GM19463 (cell line): ENCODE measurements at regions not wholly inside any gene's neighbourhood (a gene's known extent, or its start where the extent isn't known, plus 50 kb on each side); places are given as distances from the start of the nearest gene placed in this dataset.
"Not testable (repeated sequence)": the region's sequence is repeated elsewhere in the genome, so short reads cannot be mapped to it uniquely, and the experiment has no call there.

Experiments
- ATAC-seq: cut with Tn5 transposase; IDR thresholded peaks from one replicate; pipeline ENCODE4 v1.9.1; 2021; ENCODE audit warnings: mild to moderate bottlenecking, moderate library complexity; ENCODE audit not compliant: unreplicated experiment

DNA sequence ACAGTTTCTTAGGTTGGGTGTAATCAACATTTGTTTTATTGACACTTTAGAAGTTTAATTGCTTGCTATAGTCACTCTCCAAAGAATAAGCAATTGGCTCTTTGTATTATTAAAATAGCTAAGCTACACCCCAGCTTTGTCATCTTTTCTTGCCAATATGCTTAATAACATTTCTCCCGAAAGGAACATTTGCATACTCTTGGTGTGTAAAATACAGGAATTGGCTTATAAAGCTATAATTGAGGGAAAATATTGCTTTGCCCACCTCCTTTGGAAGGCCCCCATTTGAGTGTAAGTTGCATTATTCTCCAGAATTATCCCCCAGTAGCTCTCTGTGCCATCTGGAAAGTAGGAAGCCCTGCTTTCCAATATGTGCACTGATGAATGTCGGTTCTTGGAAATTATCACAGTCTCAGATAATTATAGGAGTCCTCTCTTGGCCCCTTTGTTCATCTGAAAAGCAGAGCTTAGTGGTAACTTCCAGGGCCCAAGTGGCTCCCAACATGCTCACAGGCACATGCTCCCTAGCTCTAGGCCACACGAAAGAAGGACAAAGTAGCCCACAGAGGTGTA is 92.4 kb upstream of the B3GAT2 start:
- ATAC-seq, result no peak

DNA sequence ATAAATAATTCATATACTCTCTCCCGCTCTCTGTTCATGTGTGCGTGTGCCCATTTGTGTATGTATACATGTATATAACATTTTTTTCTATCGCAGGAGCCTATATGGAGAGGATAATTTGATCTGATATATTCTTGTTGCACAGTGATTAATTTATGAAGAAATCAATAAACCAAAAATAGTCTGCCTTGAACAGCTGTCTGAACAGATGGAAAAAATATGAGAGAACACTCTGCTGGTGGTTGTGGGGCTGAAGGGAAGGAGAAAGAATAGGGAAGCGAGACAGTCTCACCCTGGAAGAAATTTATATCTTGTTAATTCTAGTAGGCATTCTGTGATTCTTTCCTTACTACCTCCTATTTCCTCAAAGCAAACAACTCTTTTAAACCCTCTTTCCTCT is 96.6 kb upstream of the B3GAT2 start:
- ATAC-seq, result no peak

DNA sequence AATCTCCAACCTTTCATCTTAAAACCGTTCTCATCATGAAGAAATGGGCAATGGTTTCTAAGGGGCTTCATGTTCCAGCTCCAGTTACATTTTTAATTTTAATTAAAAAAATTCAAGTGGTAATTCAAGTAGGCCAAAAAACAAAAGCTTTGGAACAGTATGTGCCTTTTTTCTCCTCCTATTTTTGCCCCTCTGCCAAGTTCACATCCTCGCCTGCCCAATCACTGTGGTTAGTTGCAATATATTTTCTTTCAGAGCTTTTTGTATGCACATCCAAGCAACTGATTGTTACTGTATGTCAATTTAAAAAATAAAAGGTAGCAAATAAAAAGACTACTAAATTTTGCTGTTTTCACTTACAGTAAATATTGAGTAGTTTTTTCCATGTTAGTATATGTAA is 99.8 kb upstream of the B3GAT2 start:
- no peak for ATAC-seq

DNA sequence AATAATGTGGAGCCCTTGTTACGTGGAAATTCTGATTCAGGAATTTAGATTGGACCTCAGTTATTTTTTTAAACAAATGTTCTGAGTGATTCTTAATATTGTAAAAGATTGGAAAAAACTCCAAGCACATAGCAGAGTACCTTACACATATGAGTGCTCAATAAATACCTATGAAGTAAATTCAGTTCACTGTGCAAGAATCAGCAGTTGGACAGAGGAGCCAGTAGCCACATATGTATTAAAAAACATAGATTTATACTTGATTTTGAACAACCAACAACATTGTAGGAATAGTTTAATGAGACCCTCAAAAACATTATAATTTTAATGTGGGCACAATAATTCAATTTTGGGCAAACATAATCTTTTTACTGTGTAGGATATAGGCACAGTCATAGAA is 109.3 kb upstream of the B3GAT2 start:
- no peak for ATAC-seq

DNA sequence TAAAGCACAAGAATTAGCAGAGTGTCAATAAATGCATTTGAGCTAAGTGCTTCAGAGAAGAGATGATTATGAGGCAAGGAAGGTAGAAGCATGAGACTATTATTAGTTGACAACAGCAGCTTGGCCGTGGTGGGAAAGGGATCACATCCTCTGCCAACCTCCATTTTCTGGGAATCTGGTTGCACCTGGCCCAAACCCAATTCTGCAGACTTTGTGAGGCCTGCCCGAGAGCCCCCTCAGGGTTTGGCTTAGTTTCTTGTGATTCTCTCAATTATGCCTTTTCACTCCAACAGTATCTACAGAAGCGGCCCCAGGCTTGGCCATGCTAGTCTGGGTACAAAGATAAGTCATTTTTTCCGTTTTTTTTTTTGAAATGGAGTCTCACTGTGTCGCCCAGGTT is 111.0 kb upstream of the B3GAT2 start:
- no peak for ATAC-seq

DNA sequence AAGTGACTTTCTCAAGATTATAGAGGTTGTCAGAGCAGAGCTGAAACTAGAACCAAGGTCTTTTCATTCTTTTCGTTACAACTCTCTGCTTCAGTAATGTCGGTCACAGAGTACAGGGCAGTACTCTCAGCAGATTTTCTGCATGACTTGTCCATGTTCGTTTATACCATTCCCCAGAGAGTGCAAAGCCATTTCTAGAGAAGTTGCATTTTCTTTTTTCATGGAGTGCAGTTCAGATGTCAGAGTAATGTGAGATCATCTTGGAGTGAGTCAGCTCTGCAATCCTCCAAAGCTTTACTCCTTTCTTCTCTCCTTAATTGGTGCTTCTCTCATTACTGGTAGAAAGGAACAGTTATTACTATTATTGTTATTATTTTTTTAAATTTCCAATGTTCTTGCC is 115.6 kb upstream of the B3GAT2 start:
- ATAC-seq, result no peak

DNA sequence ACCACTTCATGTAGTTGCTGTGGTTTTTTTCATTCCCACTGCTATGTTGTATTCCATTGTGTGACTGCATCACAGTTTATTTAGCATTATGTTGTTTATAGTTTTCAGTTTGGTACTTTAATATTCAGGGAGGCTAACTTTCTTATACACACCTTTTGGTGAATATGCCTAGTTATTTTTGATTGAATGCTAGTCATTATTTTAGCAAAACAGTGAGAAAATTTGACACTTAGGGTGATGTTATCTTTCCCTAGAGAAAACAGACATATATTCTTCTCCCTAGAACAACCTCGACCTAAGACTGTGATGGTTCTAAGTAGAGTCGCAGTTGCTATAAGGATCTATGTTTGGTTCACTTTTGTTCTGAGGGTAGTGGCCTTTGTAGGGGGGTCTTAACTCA is 120.8 kb upstream of the B3GAT2 start:
- no peak for ATAC-seq

DNA sequence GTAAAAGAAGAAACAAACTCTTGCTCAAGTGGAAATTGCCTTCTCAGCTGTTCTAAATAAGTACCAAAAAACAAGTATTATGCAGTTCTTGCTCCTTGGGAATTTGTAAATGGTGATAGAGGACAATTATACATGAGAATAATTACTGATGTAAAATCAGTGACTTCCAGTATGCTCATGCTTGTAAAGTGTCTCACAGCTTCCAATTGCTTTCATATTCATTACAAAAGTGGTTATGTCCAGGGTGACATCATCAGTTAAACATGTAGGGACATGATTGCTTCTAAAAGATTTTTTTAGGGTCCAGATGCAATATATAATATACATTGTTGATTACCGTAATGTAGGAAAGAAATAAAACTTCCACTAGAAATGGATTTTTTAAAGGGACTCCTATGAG is 122.8 kb upstream of the B3GAT2 start:
- ATAC-seq, result no peak

DNA sequence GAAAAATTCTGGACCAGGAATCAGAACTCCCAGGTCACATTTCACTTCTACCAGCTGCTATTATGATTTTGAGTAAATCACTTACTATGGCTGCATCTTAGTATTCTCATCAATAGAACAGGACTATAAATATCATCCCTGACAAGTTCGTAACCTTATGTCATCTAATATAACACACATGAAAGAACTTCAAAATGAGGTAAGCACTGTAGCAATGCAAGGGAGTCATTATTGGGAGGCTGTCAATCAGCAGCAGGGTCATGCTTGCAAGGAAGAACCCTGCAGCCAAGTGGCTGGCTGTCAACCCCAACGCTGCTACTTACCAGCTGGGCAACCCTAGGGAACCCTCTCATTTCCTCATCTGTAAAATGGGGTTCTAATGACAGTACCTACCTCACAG is 123.3 kb upstream of the B3GAT2 start:
- no peak for ATAC-seq

DNA sequence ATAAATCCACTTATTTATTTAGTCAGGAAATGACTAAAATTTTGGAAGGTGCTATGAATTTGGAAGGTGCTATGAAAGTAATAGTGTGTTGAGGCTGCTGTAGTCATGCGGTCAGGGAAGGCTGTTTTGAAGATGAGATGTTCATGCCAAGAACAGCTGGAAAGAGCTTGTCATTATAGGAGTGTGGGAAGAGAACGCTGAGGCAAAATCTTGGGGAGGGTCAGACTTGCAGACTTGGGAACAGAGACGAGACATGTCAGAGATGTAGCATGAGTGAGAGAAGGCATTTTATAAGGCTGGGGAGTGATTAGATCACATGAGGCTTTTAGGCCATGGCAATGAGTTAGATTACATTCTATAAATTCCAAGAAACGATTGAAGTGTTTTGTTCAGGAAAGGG is 124.0 kb upstream of the B3GAT2 start:
- ATAC-seq, result no peak

DNA sequence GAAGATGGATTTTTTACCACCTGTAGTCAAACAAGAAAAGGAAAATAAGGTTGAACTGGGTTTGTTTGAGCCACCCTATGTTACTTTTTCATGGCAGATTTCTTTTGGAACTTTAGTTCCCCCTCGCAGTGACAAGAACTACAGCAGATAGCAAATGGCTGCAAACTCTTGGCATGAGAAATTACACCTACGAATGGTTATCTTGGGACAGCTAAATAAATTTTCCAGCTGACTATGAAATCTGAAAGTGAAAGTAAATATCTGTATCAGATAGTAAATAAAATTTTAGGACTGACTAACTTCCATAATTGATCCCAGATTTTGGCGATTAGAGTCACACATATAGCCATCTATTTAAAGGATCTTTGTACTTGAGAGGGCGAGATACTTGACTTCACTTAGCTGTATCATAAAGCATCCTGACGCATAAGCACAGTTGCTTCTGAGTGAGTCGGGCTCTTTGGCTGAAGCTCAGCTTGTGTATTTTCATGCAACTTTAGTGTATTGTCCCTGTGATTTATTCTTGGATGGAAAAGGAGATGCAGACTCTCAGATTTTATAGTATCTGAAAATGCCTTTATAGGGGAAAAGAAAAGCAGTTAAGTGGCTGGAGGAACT is 125.3 kb upstream of the B3GAT2 start:
- no peak for ATAC-seq

DNA sequence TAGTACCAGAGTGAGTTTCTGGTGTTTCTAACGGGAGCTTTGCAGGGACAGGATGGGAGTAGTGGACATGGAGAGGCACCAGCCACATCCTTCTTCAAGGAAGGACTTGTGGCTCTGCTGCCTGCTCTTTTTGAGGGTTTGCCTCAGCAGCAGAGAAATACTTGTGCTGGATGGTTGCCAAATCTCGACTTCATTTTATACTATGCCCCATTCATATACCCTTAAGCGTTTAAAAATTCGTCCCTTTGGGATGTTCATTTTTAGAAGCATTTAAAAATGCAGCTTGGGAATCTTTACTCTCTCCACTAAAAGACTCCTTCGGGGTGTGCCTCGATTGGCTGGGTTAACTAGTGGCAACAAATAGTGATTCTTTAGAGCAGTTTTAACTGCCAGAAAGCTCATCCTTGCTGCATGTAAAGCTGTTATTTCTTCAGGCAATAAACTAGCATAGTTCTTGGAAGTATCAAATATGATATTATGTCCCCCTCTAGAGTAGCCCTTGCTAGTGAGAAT is 126.5 kb upstream of the B3GAT2 start:
- ATAC-seq, result no peak

DNA sequence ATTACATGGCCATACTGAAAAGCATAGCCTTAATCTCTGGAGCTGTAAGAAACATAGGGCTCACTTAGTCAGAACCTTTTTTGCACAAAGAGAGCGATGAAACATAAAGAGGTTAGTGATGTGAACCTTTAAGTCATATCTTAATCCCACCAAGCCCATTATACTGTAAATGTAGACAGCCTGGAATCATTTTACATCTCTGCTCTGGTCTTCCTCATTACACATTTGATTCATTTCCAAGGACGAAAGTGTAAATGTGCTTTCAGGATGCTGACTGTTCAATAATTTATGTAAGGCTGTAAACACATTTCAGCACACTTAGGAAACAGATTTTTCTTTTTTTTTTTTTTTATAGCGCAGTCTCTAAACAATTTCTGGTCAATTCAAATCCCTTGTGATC is 131.3 kb upstream of the B3GAT2 start:
- no peak for ATAC-seq

DNA sequence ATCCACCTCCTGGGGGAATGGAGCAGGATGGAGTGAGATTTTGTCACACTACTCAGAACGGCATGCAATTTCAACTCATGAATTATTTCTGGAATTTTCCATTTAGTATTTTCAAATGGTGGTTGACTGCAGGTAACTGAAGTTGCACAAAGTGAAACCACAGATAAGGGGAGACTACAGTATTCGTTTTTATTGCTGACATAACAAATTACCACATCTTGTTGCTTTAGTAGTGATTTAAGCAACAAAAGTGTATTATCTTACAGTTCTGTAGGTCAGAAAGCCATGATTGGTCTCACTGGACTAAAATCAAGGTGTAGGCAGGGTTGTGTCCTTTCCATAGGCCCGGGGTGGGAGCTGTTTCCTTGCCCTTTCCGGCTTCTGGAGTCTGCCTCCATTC is 133.4 kb upstream of the B3GAT2 start:
- ATAC-seq, result no peak

DNA sequence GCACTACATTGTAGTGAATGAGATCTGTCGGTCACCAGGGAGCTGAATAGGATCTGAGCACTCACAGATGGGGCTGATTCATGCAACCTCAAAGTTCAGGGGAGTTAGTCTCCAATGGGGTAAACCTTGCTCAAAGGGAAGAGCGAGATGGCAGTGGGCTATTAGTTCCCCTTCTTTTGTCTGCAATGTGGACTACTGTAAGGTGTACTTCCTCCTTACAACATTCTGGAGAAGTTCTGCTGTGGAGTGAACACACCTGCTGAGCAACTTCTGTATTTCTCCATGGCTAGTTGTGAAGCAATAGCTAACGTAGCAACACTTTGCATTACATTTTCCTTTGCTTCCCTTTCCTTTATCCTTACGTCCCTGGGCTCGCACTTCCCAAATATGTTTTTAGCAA is 134.3 kb upstream of the B3GAT2 start:
- ATAC-seq, result no peak

DNA sequence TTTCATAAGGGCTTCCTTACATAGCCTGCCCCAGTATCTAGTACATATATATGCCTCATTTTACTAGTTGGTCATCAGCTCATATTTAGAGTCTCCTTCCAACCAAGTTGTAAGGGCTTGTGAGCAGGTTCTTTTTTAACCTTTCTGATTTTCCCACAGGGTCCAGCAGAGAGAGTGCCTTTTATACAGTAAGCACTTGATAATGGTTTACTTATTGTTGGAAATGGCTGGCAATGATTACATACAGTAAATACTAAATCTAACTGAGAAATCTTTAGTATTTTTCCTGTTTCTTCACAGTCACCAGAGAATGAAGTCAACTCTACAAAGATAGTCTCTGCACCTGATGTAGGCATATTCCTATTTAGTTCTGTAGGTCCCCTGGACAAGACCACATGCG is 135.1 kb upstream of the B3GAT2 start:
- no peak for ATAC-seq

DNA sequence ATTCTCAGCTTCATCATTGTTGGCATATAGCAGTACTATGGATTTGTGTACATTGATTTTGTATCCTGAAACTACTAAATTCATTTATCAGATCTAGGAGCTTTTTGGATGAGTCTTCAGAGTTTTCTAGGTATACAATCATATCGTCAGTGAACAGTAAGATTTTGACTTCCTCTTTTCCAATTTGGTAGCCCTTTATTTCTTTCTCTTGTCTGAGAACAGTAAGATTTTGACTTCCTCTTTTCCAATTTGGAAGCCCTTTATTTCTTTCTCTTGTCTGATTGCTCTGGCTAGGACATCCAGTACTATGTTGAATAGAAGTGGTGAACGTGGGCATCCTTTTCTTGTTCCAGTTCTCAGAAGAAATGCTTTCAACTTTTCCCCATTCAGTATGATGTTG is 140.4 kb upstream of the B3GAT2 start:
- not testable (repeated sequence) for ATAC-seq

DNA sequence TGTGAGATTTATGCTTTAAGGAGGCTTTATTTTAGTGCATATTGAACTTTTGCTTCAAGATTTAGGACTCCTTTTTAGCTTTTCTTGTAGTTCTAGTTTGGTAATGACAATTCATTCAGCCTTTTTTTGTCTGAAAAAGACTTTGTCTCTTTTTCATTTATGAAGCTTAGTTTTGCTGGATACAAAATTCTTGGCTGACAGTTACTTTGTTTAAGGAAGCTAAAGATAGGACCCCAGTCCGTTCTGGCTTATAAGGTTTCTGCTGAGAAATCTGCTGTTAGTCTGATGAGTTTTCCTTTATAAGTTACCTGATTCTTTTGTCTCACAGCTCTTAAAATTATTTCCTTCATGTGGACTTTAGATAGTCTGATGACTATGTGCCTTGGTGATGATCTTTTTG is 142.8 kb upstream of the B3GAT2 start:
- ATAC-seq, result no peak

DNA sequence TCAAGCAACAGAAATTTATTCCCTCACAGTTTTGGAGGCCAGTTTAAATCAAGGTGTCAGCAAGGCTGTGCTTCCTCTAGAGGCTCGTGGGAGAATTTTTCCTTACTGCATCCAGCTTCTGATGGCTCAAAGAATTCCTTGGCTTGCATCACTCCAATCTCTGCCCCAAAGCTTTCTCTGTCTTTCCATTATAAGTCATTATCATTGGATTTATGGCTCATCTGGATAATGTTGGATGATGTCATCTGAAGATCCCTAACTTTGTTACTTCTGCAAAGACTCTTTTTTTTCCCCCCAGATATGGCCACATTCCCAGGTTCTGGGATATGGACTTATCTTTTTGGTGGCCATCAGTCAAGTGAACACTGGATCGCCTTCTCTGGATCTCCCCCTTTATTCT is 146.3 kb upstream of the B3GAT2 start:
- no peak for ATAC-seq

DNA sequence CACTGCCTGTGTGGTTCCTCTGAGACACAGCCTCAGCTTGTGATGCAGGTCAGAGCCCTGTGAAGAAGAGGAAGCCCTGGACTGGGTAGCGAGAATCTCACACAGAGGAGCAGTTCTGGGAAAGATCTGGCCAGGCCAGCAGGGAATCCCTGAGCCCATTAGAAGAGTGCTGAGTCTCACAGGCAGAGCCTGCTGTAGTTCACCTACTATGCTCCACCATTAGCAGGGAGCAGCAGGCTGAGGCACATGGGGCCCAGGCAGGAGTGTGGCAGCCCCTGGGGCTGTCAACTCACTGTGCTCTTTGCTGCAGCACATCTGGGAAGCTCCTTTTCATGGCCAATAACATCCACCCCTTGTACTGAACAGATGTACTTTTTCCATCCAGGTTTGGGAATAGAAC is 146.8 kb upstream of the B3GAT2 start:
- no peak for ATAC-seq

DNA sequence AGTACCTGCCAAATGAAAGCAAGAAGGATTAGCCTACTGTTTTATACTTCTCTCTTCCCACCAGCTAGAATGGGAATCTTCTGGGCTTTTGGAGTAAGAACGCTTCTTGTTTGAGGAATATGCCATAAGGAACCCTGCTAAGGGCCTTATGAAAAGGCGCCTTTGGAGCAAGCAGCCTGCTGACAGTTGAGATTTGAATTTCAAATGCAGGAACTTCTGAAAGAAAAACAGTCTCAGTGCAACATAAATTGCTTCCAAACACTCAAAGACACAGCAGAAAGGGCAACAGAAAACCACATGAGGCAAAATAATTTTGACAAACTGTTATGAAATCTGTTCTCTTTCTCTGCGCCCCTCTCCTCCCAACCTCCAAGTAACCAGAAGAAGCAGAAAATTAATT is 149.4 kb upstream of the B3GAT2 start:
- no peak for ATAC-seq

DNA sequence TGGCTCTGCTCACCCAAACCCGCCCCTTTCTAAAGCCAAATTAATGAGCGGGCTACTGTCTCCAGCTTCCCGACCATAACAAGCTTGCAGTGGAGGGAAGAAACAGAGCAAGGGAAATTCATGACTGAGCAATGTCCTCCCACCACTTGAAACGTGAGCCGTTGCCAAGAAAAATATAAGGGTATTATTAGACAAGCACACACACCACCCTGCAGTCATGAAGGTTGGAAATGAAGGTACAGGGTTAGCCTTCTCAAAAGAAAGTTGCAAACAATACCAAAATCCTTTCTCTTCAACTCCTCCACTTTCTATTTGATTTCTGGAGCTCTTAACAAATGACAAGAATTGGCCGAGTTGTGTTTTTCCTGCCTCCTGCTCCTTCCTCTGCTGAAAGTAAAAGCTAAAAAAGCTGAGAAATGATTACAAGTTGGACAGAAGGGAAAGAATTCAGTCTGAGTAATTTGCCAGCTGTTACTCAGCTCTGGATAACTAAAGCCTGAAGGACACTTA is 151.1 kb upstream of the B3GAT2 start:
- no peak for ATAC-seq

DNA sequence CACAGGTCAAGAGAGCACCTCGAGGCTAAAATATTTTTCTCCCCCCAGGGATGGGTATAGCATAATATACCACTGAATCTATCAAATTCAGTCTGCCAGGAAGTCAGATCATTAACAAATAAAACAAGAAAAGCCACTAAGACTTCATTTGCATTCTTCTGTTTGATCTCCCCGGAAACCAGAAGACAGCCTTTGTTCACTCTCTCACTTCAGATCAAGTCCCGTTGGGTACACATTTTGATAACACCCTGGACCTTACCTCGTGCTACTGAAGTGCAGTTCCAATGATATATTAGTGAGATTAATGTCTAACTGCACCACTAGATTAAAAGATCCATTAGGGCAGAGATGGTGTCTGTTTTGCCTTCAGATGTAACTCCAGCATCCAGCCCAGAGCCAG is 157.7 kb upstream of the B3GAT2 start:
- ATAC-seq, result no peak
